WTC11 (cell line): ENCODE measurements at regions not wholly inside any gene's neighbourhood (a gene's known extent, or its start where the extent isn't known, plus 50 kb on each side); places are given as distances from the start of the nearest gene placed in this dataset.

ENCODE experiments used
- ATAC-seq: fragments of 200-7000 bp; cut with Tn5 transposase; 2 replicates; pipeline ENCODE4 v1.10.0; 2021; ENCODE audit warnings: mild to moderate bottlenecking, moderate library complexity
- CTCF ChIA-PET: fragments of 300-600 bp; sonication (Branson Sonifier 250); formaldehyde crosslinking; loops from one replicate; lab custom pipeline; 2021; ENCODE audit warnings: antibody characterized with exemption; lab: Charles Lee
- POLR2A ChIA-PET: fragments of 350-600 bp; sonication (Branson Sonifier 250); formaldehyde crosslinking; loops from one replicate; lab custom pipeline; 2021; ENCODE audit warnings: antibody characterized with exemption; lab: Charles Lee
- DNase-seq: peaks from one replicate; pipeline ENCODE4 v3.0.0; 2021; ENCODE audit warnings: low spot score
- H3K27ac Mint-ChIP-seq: 2 replicates; pipeline ENCODE4 v1.8.0; 2021; ENCODE audit warnings: mixed read lengths
- H3K27me3 Mint-ChIP-seq: 2 replicates; pipeline ENCODE4 v1.8.0; 2021; ENCODE audit warnings: low read depth, mild to moderate bottlenecking, moderate library complexity, mixed read lengths
- H3K36me3 Mint-ChIP-seq: 2 replicates; pipeline ENCODE4 v1.8.0; 2021; ENCODE audit warnings: mixed read lengths
- H3K4me1 Mint-ChIP-seq: 2 replicates; pipeline ENCODE4 v1.8.0; 2022; ENCODE audit warnings: mixed read lengths
- H3K4me3 Mint-ChIP-seq: 2 replicates; pipeline ENCODE4 v1.8.0; 2021; ENCODE audit warnings: mild to moderate bottlenecking, moderate library complexity, mixed read lengths
- H3K9me3 Mint-ChIP-seq: 2 replicates; pipeline ENCODE4 v1.8.0; 2021; ENCODE audit warnings: mixed read lengths
- ARID4B ChIP-seq: sonication (generic); formaldehyde crosslinking; IDR thresholded peaks from 2 replicates; pipeline ENCODE4 v1.8.0; 2023; ENCODE audit warnings: missing genetic modification reagents, mild to moderate bottlenecking, borderline replicate concordance
- CREB1 ChIP-seq: sonication (generic); formaldehyde crosslinking; IDR thresholded peaks from 2 replicates; pipeline ENCODE4 v1.8.0; 2023; ENCODE audit warnings: mild to moderate bottlenecking, missing genetic modification reagents
- JUN ChIP-seq: sonication (generic); formaldehyde crosslinking; IDR thresholded peaks from 2 replicates; pipeline ENCODE4 v1.8.0; 2023; ENCODE audit warnings: mild to moderate bottlenecking, missing genetic modification reagents
- MXD4 ChIP-seq: fragments of 250-450 bp; sonication (Bioruptor Pico); IDR thresholded peaks from 2 replicates; pipeline ENCODE4 v1.8.0; 2021; ENCODE audit warnings: mild to moderate bottlenecking, moderate library complexity, borderline replicate concordance
- PREB ChIP-seq: sonication (generic); formaldehyde crosslinking; IDR thresholded peaks from 2 replicates; pipeline ENCODE4 v1.8.1; 2022; ENCODE audit warnings: mild to moderate bottlenecking, missing genetic modification reagents, moderate library complexity, borderline replicate concordance
- RELA ChIP-seq: sonication (generic); formaldehyde crosslinking; IDR thresholded peaks from 2 replicates; pipeline ENCODE4 v1.8.1; 2022; ENCODE audit warnings: missing genetic modification reagents, mild to moderate bottlenecking, borderline replicate concordance
- TCF7 ChIP-seq: sonication (generic); formaldehyde crosslinking; IDR thresholded peaks from 2 replicates; pipeline ENCODE4 v1.8.0; 2022; ENCODE audit warnings: mild to moderate bottlenecking, low read depth, missing genetic modification reagents, moderate library complexity
- ZNF416 ChIP-seq: fragments of 250-450 bp; sonication (Bioruptor Pico); IDR thresholded peaks from 2 replicates; pipeline ENCODE4 v1.9.0; 2021; ENCODE audit warnings: mild to moderate bottlenecking, inconsistent platforms
- TF ChIP-seq, protein P1 (sequence below): sonication (generic); formaldehyde crosslinking; IDR thresholded peaks from 2 replicates; pipeline ENCODE4 v1.8.1; 2023; ENCODE audit warnings: mild to moderate bottlenecking, missing genetic modification reagents
- TF ChIP-seq, protein P2 (sequence below): sonication (generic); formaldehyde crosslinking; IDR thresholded peaks from 2 replicates; pipeline ENCODE4 v1.8.1; 2023; ENCODE audit warnings: mild to moderate bottlenecking, missing genetic modification reagents
- TF ChIP-seq, protein P3 (sequence below): sonication (generic); formaldehyde crosslinking; IDR thresholded peaks from 2 replicates; pipeline ENCODE4 v1.8.1; 2022; ENCODE audit warnings: mild to moderate bottlenecking, moderate library complexity, missing genetic modification reagents
- TF ChIP-seq, protein P4 (sequence below): fragments of 250-450 bp; sonication (Bioruptor Pico); IDR thresholded peaks from 2 replicates; pipeline ENCODE4 v1.9.0; 2021; ENCODE audit warnings: mild to moderate bottlenecking
- TF ChIP-seq, protein P5 (sequence below): fragments of 200-600 bp; IDR thresholded peaks from 2 replicates; pipeline ENCODE4 v1.8.0; 2022; ENCODE audit warnings: antibody characterized with exemption
- TF ChIP-seq, protein P6 (sequence below): sonication (generic); formaldehyde crosslinking; IDR thresholded peaks from 2 replicates; pipeline ENCODE4 v1.8.1; 2023; ENCODE audit warnings: mild to moderate bottlenecking, missing genetic modification reagents, borderline replicate concordance

DNA sequence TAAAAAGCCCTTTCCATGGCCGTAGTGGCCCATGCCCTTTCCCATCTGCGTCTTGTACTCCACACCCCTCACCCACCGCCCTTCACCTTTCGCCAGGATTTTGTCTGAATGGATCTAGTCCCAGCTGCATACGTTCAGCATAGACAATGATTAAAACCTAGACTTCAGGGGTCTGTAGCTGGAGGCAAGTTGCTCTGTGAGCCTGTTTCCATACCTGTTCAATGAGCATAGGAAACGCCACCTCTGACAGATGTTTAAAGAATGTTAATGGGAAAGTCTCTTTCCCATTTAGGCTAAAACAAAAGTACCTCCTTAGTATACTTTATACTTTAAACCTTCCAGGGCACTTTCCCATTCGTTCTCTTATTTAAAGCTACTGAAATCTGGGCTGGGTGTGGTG, 105.7 kb downstream of the SPRY4 start (continued):
- TF ChIP-seq, protein P1, sequence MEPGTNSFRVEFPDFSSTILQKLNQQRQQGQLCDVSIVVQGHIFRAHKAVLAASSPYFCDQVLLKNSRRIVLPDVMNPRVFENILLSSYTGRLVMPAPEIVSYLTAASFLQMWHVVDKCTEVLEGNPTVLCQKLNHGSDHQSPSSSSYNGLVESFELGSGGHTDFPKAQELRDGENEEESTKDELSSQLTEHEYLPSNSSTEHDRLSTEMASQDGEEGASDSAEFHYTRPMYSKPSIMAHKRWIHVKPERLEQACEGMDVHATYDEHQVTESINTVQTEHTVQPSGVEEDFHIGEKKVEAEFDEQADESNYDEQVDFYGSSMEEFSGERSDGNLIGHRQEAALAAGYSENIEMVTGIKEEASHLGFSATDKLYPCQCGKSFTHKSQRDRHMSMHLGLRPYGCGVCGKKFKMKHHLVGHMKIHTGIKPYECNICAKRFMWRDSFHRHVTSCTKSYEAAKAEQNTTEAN (CRISPR knock-in tag): no peak

- Mint-ChIP-seq H3K27me3 (no peaks in the 10 kb centered on the region), H3K4me1 (peaks cover 27% of the 10 kb centered on the region), H3K9me3 (no peaks in the 10 kb centered on the region), H3K36me3 (no peaks in the 10 kb centered on the region), H3K27ac (no peak overlapping the region), H3K4me3 (no peak overlapping the region)
- ChIA-PET POLR2A (no interaction called here), CTCF (no interaction called here)
- ATAC-seq (no peak), DNase-seq (no peak)
- TF ChIP-seq PREB: no peak
- TF ChIP-seq, protein P2, sequence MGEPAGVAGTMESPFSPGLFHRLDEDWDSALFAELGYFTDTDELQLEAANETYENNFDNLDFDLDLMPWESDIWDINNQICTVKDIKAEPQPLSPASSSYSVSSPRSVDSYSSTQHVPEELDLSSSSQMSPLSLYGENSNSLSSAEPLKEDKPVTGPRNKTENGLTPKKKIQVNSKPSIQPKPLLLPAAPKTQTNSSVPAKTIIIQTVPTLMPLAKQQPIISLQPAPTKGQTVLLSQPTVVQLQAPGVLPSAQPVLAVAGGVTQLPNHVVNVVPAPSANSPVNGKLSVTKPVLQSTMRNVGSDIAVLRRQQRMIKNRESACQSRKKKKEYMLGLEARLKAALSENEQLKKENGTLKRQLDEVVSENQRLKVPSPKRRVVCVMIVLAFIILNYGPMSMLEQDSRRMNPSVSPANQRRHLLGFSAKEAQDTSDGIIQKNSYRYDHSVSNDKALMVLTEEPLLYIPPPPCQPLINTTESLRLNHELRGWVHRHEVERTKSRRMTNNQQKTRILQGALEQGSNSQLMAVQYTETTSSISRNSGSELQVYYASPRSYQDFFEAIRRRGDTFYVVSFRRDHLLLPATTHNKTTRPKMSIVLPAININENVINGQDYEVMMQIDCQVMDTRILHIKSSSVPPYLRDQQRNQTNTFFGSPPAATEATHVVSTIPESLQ (CRISPR knock-in tag): no peak
- TF ChIP-seq MXD4: no peak
- no peak for TF ChIP-seq TCF7
- TF ChIP-seq, protein P3, sequence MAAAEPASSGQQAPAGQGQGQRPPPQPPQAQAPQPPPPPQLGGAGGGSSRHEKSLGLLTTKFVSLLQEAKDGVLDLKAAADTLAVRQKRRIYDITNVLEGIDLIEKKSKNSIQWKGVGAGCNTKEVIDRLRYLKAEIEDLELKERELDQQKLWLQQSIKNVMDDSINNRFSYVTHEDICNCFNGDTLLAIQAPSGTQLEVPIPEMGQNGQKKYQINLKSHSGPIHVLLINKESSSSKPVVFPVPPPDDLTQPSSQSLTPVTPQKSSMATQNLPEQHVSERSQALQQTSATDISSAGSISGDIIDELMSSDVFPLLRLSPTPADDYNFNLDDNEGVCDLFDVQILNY (CRISPR knock-in tag): no peak
- TF ChIP-seq ZNF416: no peak
- no peak for TF ChIP-seq RELA
- TF ChIP-seq, protein P4, sequence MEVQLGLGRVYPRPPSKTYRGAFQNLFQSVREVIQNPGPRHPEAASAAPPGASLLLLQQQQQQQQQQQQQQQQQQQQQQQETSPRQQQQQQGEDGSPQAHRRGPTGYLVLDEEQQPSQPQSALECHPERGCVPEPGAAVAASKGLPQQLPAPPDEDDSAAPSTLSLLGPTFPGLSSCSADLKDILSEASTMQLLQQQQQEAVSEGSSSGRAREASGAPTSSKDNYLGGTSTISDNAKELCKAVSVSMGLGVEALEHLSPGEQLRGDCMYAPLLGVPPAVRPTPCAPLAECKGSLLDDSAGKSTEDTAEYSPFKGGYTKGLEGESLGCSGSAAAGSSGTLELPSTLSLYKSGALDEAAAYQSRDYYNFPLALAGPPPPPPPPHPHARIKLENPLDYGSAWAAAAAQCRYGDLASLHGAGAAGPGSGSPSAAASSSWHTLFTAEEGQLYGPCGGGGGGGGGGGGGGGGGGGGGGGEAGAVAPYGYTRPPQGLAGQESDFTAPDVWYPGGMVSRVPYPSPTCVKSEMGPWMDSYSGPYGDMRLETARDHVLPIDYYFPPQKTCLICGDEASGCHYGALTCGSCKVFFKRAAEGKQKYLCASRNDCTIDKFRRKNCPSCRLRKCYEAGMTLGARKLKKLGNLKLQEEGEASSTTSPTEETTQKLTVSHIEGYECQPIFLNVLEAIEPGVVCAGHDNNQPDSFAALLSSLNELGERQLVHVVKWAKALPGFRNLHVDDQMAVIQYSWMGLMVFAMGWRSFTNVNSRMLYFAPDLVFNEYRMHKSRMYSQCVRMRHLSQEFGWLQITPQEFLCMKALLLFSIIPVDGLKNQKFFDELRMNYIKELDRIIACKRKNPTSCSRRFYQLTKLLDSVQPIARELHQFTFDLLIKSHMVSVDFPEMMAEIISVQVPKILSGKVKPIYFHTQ (CRISPR knock-in tag): no peak
- no peak for TF ChIP-seq JUN (CRISPR knock-in tag)
- TF ChIP-seq, protein P1 (CRISPR knock-in tag): no peak
- no peak for TF ChIP-seq ARID4B (CRISPR knock-in tag)
- TF ChIP-seq, protein P5, sequence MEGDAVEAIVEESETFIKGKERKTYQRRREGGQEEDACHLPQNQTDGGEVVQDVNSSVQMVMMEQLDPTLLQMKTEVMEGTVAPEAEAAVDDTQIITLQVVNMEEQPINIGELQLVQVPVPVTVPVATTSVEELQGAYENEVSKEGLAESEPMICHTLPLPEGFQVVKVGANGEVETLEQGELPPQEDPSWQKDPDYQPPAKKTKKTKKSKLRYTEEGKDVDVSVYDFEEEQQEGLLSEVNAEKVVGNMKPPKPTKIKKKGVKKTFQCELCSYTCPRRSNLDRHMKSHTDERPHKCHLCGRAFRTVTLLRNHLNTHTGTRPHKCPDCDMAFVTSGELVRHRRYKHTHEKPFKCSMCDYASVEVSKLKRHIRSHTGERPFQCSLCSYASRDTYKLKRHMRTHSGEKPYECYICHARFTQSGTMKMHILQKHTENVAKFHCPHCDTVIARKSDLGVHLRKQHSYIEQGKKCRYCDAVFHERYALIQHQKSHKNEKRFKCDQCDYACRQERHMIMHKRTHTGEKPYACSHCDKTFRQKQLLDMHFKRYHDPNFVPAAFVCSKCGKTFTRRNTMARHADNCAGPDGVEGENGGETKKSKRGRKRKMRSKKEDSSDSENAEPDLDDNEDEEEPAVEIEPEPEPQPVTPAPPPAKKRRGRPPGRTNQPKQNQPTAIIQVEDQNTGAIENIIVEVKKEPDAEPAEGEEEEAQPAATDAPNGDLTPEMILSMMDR: no peak
- TF ChIP-seq CREB1 (CRISPR knock-in tag): no peak
- TF ChIP-seq, protein P6, sequence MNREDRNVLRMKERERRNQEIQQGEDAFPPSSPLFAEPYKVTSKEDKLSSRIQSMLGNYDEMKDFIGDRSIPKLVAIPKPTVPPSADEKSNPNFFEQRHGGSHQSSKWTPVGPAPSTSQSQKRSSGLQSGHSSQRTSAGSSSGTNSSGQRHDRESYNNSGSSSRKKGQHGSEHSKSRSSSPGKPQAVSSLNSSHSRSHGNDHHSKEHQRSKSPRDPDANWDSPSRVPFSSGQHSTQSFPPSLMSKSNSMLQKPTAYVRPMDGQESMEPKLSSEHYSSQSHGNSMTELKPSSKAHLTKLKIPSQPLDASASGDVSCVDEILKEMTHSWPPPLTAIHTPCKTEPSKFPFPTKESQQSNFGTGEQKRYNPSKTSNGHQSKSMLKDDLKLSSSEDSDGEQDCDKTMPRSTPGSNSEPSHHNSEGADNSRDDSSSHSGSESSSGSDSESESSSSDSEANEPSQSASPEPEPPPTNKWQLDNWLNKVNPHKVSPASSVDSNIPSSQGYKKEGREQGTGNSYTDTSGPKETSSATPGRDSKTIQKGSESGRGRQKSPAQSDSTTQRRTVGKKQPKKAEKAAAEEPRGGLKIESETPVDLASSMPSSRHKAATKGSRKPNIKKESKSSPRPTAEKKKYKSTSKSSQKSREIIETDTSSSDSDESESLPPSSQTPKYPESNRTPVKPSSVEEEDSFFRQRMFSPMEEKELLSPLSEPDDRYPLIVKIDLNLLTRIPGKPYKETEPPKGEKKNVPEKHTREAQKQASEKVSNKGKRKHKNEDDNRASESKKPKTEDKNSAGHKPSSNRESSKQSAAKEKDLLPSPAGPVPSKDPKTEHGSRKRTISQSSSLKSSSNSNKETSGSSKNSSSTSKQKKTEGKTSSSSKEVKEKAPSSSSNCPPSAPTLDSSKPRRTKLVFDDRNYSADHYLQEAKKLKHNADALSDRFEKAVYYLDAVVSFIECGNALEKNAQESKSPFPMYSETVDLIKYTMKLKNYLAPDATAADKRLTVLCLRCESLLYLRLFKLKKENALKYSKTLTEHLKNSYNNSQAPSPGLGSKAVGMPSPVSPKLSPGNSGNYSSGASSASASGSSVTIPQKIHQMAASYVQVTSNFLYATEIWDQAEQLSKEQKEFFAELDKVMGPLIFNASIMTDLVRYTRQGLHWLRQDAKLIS: no peak
These were observed 107.9 kb downstream of the SPRY4 start for GRCh38 chr5:142216931-142217330.
